ENCODE measurements at regions not wholly inside any gene's neighbourhood (a gene's known extent, or its start where the extent isn't known, plus 50 kb on each side); places are given as distances from the start of the nearest gene placed in this dataset.
"Not testable (repeated sequence)": the region's sequence is repeated elsewhere in the genome, so short reads cannot be mapped to it uniquely, and the experiment has no call there.

DNA sequence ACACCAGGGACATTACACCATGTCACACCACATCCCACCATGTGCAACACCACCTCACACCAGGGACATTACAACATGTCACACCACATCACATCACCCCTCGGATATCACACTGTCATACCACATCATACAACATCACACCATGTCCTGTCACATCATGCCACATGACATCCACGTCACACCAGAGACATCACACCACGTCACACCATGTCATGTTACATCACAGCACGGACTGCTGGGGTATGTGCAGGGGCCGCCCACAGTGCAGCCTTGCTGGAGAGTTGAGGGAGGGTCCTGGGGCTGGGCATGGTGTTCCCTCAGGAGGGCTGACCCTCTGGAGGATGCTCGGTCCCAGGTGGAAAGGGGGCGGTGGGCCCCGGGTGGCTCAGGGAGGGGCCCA is 91.4 kb downstream of the TMEM121 start:
- TF ChIP-seq, protein P1, sequence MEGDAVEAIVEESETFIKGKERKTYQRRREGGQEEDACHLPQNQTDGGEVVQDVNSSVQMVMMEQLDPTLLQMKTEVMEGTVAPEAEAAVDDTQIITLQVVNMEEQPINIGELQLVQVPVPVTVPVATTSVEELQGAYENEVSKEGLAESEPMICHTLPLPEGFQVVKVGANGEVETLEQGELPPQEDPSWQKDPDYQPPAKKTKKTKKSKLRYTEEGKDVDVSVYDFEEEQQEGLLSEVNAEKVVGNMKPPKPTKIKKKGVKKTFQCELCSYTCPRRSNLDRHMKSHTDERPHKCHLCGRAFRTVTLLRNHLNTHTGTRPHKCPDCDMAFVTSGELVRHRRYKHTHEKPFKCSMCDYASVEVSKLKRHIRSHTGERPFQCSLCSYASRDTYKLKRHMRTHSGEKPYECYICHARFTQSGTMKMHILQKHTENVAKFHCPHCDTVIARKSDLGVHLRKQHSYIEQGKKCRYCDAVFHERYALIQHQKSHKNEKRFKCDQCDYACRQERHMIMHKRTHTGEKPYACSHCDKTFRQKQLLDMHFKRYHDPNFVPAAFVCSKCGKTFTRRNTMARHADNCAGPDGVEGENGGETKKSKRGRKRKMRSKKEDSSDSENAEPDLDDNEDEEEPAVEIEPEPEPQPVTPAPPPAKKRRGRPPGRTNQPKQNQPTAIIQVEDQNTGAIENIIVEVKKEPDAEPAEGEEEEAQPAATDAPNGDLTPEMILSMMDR (IDR thresholded peaks at IDR 0.05): not testable (repeated sequence)
- not testable (repeated sequence) for TF ChIP-seq POLR2A (IDR thresholded peaks at IDR 0.05)

Data from body of pancreas (tissue), 4 donors.